Head of caudate nucleus (tissue), 42 donors: ENCODE measurements at regions not wholly inside any gene's neighbourhood (a gene's known extent, or its start where the extent isn't known, plus 50 kb on each side); places are given as distances from the start of the nearest gene placed in this dataset.
"Not testable (repeated sequence)": the region's sequence is repeated elsewhere in the genome, so short reads cannot be mapped to it uniquely, and the experiment has no call there.

Experiments used
- DNase-seq, 42 donors: peaks; one replicate each; pipeline versions ENCODE4 v3.0.0 to v3.0.0-alpha.2; 2020 to 2021; ENCODE audit warnings: mixed read lengths in 7 of 42
- intact Hi-C: fragments of 100-400 bp; cut with DNase I; formaldehyde crosslinking; loops from one replicate; pipeline ENCODE4 v1.15.0; 2022

DNA sequence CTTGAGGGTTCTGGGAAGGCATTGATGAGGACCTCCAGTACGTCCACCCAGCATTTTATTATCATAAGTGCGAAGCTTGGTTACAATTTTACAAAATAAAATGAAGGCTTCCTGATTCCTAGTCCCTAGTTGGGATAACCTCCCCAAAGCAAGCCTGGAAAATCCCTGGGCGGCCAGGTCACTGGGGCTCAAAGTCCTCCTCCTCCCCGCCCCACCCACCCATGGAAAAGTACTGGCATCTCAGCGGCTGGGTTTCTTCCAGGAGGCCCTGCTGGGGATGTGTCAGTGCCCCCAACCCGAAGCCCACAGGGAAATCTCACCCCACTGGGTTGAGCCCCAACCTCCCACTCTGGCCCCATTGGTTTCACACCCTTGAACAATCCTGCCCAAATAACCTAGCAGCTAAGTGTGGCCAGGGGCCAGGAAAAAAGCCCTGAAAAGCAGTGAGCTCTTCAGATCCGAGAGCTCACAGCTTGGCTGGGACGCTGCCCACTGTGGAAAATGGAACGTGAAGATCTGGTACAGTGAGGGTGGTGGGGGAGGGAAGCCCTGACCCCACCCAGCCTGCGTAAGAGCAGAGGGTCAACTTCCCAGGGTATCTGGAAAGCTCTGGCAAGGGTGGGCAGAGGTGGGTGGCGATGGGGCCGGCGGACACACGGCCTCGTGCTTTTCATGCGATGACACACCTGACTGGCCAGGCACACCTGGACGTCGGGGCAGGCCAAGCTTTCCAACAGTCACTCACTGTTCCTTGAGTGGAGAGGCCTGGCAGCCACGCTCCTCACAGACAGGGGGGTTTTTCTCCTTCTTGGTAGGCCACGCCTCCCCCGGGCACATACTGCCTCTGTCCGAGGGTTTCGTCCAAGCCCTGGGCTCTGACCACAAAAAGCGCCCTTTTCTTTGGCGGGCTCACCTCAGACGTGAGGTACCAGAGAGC lies 324.5 kb downstream of the SOX9 start:
- DNase-seq = peak in 32 of 42 donors; percentile 14 to 75 (median 46)
- intact Hi-C loops = no loop called here

GRCh38 chr17:72446118-72446517 lies 325.3 kb downstream of the SOX9 start:
- intact Hi-C loops = no loop called here
- DNase-seq = no peak

DNA sequence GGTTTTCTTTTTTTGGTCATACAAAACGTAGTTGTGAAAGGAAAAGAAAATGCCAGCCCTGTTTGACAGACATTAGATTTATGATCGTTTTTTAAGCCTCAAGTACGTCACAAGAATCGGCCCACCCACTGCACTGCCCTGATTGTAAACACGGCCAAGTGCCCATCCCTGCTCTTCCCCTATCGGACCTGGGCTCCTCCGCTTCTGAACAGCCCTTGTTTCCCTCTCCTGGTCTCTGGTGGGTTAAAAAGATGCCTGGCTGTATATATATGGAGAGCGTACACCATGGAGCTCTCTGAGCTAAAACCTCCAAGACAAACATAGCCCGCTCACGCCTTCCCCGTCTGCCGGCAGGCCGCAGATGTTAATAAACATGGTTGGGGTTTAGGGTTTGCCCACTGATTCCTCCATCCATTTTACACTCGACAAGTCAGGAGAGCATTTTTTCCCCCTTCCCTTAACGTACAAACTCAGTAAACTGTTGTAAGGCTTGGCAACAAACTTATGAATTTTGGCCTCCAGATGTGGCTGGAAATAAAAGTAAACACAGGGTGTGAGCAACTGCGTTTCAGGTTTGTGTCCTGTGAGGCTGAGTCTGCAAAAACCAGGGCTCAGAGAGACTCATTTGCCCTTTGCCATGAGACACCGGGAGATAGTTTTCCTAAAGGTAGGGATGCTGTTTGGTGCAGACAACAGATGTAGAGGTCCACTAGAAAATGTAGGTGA lies 325.9 kb downstream of the SOX9 start:
- intact Hi-C loops = no loop called here
- no peak for DNase-seq

DNA sequence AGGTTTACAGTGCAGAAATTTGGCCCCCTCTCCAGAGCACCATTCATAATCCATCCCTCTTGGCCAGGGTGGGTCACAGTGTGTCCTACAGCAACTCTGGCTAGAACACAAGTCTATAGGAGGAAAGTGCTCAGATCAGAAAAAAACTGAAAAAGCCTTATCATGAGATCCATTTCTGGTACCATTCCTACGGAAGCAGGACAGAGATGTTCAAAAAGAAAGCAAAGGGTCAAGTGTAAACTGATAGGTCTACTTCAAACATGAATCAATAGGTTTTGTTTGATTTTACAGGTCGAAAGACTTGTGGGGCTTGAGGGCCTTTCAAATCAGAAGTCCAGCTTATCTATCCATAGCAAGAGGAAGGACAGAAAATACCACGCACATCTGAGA lies 326.4 kb downstream of the SOX9 start:
- intact Hi-C loops = no loop called here

GRCh38 chr17:72448019-72448418 lies 327.2 kb downstream of the SOX9 start:
- intact Hi-C loops = no loop called here
- DNase-seq = no peak

More for the DNA sequence above, 326.4 kb downstream of the SOX9 start:
- DNase-seq = no peak

GRCh38 chr17:72452286-72453173 lies 331.7 kb downstream of the SOX9 start:
- intact Hi-C loops = no loop called here
- no peak for DNase-seq

- DNase-seq = no peak
- intact Hi-C loops = no loop called here
Measured at GRCh38 chr17:72454342-72454741, 333.5 kb downstream of the SOX9 start.

- intact Hi-C loops = no loop called here
- DNase-seq = no peak
Measured at GRCh38 chr17:72455562-72455961, 334.7 kb downstream of the SOX9 start.

- DNase-seq = no peak
- intact Hi-C loops = no loop called here
Measured at GRCh38 chr17:72456075-72456474, 335.3 kb downstream of the SOX9 start.

DNA sequence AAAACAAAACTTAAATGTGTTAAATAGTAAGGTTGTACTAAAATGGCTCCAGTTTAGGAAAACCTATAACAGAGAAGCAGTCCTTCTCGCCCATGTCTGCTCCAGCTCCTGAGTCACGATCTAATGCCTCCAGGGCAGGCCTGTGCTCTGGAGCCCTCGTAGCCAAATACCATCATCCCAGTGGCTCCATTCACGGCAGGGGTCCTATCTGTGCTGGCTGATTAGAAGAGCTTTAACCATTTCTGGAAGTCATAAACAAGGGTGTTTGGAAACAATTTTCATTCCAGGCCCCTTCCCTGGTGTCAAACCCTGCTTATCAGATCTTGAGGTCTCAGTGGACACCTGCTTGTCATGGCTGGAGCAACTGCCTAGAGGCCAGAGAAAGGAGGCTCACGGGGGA lies 336.9 kb downstream of the SOX9 start:
- DNase-seq = no peak
- intact Hi-C loops = no loop called here

DNA sequence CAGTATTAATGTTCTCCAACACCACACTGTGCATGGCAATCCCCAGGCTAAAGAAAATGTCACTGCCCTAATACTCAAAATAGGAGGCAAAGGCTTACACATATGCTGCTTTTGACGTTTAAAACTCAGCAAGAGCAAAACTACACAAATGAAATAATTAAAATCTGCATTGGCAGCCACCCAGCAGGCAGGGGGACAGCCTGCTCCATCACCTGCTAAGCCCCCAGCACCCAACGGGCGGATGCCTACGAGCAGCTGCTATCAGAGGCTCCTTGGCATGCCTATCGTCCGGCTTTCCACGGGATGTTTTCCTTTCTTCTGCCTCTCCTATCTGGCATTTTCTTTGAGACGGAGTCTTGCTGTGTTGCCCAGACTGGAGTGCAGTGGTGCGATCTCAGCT lies 337.5 kb downstream of the SOX9 start:
- intact Hi-C loops = no loop called here
- DNase-seq = no peak

DNA sequence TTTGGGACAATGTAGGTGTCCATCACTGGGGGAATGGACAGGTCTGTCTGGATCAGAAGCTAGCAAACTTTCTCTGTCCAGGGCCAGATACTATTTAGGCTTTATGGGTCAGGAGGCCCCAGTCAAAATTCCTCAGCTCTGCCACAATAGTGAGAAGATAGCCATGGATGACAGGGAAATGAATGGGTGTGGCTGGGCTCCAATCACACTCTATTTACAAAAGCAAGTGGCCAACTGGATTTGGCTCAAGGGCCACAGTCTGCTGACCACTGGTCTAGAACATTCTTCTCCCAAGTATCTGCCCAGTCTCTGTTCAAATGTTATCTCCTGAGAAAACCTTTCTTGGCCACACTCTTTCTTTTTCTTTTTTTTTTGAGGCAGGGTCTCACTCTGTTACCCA lies 339.9 kb downstream of the SOX9 start:
- intact Hi-C loops = no loop called here

DNA sequence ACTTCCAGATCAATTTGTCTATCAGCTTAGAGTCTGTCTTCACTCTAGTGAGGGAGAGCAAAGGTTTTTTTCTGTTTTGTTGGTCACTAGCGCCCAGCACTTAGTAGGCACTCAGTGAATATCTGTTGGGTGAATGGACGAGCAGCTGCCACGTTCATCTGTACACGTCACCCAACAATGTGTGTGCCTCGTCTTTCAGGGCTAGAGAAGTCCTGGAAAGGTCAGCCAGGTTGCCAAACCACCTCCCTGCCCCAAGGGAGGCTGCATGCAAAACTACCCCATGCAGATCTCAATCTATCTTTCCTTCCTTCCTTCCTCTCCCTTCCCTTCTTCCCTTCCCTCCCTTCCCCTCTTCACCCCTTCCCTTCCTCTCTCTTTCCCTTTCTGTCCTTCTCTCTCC lies 340.9 kb downstream of the SOX9 start:
- no peak for DNase-seq
- intact Hi-C loops = no loop called here

More for the DNA sequence above, 339.9 kb downstream of the SOX9 start:
- DNase-seq = no peak

GRCh38 chr17:72462407-72462806 lies 341.6 kb downstream of the SOX9 start:
- intact Hi-C loops = no loop called here
- no peak for DNase-seq

DNA sequence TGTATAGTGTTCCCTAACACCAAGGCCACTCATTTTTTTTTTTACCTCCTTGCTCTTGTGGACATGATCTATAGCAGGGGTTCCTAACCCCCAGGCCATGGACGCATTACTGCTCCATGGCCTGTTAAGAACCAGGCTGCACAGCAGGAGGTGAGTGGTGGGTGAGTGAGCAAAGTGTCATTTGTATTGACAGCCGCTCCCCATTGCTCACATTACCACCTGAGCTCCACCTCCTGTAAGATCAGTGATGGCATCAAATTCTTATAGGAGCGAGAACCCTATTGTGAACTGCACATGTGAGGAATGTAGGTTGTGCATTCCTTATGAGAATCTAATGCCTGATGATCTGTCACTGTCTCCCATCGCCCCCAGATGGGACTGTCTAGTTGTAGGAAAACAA lies 342.0 kb downstream of the SOX9 start:
- intact Hi-C loops = no loop called here
- no peak for DNase-seq

GRCh38 chr17:72463287-72464102 lies 342.7 kb downstream of the SOX9 start:
- intact Hi-C loops = no loop called here
- no peak for DNase-seq

DNA sequence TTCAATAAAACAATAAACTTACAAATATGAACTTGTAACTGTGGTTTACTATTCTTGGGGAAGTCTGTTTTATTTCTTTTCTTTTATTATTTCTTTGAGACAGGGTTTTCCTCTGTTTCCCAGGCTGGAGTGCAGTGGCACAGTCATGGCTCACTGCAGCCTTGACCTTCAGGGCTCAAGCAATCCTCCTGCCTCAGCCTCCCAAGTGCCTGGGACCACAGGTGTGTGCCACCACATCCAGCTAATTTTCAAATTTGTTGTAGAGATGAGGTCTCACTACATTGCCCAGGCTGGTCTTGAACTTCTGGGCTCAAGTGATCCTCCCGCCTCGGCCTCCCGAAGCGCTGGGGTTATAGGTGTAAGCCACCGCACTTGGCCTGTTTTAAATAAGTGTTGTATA lies 343.4 kb downstream of the SOX9 start:
- DNase-seq = not testable (repeated sequence)

DNA sequence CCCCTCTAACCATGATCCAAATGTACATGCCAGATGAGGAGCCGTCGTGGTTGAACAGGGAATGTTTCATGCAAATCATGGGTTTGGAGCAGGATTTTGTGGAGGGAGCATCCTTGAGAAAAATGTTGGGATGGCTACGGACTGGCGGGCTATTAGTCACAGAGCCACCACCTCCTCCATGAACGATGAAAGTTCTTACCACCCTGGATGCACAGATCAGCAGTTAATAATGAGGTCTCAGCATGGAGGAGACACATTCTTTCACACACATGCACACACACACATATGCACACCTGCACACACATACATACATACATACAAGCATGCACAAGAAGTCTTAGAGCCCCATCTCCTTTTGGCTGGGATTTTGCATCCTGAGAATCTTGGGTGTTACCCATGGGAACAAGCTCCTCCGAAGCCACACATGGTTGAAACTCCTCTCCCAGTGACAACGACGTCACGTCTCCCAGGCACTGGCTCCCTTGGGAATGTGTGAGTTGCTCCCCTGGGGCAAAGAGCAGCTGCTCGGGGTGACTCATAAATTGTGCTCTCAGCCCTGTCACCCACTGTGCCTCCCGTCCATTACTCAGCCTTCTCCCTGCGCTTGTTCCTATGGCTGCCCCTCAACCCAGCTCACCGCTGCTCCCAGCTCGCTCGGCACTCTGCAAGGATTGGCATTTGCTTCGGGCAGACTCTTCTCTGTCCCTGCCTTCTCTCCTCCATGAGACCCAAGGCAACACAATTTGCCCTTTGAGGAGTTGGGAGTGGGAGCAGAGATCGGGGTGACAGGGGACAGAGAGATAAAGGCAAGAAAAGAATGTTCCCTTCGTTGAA lies 344.6 kb downstream of the SOX9 start:
- peak in 22 of 42 donors; percentile 15 to 80 (median 42) for DNase-seq
- intact Hi-C loops = no loop called here

More for the DNA sequence above, 343.4 kb downstream of the SOX9 start:
- intact Hi-C loops = not testable (repeated sequence)
